GM19023 (cell line): ENCODE measurements at regions not wholly inside any gene's neighbourhood (a gene's known extent, or its start where the extent isn't known, plus 50 kb on each side); places are given as distances from the start of the nearest gene placed in this dataset.

Experiments
- ATAC-seq: cut with Tn5 transposase; IDR thresholded peaks from one replicate; pipeline ENCODE4 v1.9.1; 2021; ENCODE audit warnings: mild to moderate bottlenecking, moderate library complexity; ENCODE audit not compliant: unreplicated experiment

DNA sequence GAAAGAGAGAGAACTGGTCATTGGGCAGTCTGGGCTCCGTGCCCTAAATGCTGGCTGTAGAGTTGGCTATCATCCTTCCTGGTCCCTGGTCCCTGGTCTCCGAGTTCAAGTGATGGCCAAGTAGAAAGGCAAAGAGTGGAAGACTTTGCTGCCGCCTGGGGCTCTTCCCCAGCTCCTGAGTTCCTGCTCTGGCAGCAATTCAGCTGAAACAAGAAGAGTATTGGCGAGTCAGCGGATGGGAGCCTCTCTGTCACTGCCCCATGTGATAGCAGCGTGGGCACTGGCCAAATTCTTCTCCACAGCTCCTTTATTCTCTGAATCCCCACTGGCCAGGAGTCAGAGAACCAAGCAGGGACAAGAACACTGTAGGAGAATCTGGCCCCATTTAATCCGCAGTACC lies 351.0 kb upstream of the POU3F3 start:
- no peak for ATAC-seq

DNA sequence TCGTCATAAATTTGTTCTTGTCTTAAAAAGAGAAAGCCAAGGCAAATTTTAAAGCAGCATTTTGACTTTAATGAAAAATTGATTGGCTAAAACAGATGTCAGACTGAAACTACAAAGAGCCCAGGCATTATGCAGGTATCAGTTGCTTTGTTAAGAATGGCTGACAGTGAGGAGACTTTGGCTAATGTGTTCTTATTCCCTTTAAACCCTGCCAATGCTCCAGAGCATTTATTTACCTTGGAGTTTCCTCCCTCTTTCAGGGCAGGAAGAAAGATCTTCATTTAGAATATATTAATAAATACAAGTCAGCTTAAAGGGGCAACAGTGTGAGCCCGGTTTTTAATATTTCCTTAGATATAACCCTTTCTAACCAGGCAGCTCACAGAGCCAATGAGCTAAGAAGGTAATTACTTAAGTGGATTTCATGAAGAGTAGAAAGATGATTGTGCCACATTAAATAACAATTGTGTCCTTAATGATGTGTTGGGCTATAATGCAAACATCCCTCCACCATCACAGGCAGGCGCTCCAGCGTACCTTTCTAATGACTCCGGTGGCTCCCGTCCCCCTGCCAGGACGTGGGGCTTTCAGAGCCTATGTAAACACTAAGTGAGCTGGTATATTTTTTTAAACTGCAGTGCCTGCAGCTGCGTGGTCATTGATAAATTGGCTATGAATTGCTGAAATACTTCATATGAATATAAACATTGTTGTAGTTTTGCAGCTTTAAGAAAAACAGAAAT lies 349.4 kb upstream of the POU3F3 start:
- no peak for ATAC-seq

DNA sequence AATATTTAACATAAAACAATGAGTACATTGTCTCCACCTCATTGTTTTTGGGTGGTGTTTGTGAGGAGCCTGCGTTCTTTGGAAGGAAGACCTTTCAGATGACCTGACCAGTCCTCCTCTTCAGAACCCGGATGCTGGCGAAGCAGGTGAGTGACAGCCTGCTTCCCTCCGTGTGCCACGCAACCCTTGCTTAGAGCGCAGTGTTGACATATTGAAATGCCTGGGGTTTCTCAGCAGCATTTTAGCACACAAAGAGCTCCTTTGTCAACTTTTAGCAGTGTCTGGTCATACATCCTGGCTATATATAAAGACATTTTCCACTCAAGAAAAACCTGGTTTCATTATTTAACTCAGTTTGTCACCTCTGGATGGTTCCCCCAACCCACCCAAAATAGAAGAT lies 335.7 kb upstream of the POU3F3 start:
- ATAC-seq = no peak

DNA sequence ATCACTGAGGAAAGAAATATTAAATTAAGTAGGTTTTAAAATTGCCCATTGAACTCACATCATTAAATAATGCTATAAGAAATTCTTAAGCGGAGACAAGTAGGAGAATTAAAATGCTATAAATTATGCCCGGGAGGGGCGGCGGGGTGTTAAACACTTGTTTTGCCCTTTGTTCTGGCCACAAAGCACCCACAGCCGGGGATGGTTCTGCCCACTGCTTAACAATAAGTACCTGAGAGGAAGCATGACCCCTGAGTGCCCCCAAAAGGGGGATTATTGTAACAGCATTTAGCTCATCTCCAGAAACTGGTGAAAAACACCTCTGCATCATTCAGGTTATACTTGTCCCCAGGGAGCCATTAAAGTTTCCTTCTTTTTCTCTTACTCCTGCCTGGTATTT lies 332.7 kb upstream of the POU3F3 start:
- ATAC-seq = no peak

DNA sequence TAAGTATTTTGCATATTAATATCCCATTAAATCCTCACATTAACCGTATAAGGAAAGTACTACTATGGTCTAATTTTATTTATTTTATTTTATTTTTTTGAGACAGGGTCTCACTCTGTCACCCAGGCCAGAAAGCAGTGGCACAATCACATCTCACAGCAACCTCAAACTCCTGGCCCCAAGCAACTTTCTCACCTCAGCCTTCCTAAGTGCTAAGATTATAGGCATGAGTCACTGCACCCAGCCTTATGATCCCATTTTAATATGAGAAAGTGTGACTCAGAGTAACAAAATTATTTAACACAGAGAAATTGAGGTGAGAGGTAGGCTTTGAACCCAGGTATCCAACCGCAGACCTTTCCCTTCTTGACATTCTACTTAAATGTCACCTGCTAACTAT lies 330.0 kb upstream of the POU3F3 start:
- ATAC-seq = no peak

DNA sequence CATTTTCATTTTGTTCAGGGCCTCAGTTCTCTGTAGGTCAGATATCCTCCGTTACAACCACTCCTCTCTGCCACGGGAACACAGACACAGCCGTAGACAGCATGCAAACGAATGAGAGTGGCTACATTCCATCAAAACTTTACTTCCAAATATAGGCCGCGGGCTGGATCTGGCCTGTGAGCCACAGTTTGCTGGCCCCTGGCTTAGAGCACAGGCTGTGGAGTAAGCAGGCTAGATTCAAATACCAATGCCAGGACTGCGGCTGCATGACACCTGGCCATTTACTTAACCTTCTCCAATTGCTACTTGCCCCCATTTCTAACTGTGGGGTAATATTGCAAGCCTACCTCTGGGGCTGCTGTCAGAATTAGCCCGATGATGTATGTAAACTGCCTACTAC lies 325.8 kb upstream of the POU3F3 start:
- ATAC-seq = no peak

DNA sequence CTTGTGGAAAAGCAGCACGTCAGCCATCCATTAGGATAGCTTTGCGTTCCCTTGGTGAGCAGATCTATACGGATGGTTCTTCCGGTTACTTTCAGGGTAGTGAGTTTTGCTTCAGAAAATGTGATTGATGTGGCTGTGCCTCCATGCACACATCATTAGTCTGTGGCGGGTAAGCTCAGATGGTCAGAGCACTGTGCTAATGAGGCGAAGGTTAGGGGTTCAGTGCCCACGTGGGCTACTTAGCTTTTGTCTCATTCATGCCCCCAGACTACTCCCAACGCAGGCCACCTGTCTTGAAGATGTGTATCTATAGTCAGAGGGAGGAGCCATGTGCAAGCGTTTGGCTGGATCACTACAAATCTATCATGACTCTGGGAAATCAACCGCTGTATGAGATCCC lies 322.8 kb upstream of the POU3F3 start:
- no peak for ATAC-seq

DNA sequence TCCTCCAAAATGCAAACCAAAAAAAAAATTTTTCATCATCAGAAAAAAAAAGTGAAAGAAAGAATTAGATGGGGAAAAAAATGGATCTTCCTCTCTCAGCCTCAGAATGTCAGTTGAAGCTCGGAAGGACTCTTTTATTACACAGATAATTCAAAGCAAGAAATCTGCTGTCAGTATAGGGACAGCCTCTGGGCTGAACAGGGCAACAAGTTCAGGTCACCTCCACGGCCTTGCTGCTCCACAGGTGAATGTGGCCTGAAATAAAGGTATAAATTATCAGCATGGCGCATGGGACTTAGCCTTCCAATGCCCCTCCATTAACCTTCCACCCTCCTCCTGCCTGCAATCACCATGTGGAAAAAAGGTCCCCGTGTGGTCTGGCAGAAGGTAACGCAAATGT lies 316.8 kb upstream of the POU3F3 start:
- ATAC-seq = no peak

DNA sequence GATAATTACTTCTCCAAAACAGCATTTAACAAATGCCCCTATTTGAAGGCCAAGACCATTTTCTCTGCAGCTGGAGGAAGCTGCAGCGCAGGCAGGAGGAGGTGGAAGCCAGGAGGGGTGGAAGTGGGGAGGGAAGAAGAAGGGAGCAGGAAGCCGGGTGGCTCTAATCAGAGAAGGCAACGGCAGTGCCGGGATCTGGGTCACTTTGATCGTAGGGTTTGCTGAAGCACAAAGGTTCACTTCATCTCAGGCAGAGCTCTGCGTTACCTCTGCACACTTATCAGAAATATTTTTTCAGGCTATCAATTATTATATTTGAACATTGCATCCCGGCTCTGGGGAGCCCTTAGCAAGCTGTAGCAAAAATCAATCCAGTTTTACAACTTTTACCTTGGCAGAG lies 315.8 kb upstream of the POU3F3 start:
- no peak for ATAC-seq

DNA sequence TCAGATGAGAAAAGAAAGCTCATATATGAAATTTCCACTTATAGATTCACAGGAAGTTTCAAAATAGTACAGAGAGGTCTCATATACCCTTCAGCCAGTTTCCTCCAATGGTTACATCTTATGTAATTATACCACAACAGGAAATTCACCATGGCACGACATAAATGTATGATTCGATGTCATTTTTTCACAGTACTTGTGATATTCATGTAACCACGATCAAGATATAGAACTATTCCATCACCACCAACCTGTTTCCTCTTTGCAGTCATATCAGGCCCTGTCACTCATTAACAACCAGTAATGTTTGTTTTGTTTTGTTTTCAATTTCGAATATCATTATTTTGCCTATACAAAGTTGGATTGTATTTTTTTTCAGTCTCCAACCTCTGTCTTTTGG lies 314.3 kb upstream of the POU3F3 start:
- no peak for ATAC-seq

DNA sequence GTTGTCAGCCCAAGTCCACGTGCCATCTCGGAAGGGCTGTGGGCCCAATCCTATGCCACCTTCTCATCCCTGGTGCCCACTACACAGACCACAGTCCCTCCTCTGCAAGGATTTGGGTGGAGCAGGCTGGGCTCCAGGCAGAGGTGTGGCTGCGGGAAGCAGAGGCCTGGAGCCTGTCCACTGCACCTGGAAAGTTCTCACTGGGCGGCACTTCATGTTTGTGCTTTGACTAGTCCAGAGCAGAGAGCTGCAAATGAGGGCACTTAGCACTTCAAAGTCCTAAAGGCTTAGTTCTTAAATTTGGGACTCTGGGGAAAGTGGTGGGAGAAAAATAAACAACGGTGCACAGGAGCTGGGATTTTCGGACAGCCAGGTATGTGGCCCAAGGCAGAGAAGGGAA lies 308.9 kb upstream of the POU3F3 start:
- no peak for ATAC-seq

DNA sequence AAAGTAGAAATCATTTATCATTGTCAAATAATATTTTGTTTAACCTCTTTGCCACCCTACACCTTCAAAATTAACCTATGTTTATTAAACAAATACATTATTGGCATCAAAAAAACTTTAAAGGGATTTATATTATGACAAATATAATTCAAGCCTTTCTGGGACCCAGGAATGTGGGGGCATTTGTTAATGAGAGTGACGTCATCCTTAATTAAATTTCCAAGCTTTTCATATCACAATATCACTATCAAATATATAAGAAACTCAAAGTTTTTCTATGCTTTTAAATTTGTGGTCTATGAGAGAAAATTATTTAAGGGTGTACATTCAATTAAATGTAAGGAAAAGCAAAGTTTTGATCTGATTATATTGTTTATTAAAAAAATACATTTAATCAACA lies 307.4 kb upstream of the POU3F3 start:
- no peak for ATAC-seq

DNA sequence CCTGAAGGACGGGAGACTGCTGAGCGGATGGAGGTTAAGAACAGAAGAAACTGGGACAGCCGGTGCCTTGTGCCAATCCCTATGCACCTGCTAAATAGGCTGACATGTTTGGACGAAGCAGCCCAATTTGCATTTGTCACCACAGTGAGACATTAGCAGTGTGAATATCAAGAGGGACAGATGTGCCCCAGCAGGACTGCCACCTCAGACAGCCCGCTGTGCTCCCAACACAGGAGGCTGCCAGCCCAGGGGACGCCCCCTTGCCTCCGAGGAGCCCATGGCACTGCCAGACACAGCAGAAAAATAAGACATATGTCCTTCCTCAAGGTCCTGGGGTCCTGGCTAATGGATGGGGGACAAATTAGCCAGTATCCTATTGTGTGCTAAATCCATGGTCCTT lies 306.7 kb upstream of the POU3F3 start:
- no peak for ATAC-seq

DNA sequence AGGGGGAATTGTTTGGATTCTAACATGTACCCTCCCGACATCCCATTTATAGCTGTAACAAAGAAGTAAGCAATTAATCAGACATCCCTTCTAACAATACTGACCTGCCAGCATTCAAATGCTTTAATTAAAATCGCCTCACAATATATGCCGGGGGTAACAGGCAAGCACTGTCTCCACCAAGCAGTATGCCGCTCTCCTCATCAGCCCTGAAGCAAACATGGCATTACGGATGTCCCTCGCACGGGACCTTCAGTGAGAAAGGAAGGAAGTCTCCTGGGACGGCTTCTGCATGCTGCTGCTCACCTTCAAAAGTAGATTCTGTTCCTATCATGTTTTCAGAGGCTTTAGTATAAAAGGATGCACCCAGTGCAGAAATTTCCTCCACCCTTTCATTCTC lies 292.7 kb upstream of the POU3F3 start:
- no peak for ATAC-seq

DNA sequence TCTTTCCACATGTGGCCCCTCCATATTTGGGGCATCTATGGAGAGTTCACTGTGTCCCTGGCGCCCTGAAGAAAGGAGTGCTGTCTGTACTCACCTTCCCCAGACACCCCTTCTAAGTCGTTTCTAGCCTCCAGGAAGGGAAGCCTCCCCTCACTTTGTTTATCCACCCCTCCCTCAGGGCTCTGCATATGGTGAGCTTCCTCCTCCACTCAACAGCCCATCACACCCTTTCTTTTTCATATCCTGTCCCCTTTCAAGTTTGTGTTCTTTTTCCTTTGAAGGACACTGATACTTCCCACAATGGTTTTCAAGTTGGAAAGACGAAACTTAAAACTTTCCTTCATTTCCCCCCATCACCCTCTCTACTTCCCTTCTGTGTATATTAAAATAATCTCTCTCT lies 291.4 kb upstream of the POU3F3 start:
- no peak for ATAC-seq

DNA sequence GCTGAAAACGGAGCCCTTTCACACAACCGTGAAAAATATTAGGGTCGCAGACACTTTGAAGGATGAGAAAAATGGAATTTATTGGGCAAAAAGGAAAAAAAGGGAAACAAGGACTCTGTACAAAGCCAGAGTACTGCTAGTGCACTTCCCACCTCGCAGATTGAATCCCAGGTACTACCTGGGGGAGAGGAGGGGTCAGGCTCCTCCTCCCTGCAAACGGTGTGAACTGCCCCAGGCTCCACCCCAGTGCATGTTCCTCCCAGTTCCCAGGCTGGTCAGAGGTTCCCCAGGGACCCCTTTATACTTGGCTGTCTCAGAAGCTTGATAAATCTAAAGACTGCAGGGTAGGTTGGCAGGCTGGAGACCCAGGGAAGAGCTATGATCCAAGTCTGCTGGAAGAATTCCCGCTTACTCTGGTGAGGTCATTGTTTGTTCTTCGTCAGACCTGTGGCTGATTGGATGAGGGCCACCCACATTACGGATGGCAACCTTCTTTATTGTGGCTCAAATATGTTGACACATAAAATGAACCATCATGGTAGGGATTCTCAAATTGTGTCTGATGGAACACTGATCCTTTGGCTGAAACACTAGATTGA lies 290.4 kb upstream of the POU3F3 start:
- ATAC-seq = no peak

DNA sequence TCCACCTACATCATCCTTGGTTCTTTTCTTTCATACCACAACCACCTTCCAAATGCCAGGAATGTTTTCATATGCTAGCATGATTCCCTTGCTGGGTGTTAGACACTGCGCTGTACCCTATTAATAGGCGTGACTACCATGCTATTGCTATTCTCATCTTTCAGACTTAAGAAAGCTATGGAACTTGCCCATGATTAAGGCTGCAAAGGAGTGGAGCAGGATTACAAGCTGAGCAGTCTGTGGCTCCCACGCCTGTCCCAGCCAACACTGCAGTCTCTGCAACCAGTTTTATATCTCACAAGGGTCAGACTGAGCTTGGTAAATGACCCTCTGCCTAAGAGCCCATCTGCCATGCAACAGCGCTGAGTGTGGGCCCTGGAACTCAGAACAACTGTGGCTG lies 285.7 kb upstream of the POU3F3 start:
- no peak for ATAC-seq

DNA sequence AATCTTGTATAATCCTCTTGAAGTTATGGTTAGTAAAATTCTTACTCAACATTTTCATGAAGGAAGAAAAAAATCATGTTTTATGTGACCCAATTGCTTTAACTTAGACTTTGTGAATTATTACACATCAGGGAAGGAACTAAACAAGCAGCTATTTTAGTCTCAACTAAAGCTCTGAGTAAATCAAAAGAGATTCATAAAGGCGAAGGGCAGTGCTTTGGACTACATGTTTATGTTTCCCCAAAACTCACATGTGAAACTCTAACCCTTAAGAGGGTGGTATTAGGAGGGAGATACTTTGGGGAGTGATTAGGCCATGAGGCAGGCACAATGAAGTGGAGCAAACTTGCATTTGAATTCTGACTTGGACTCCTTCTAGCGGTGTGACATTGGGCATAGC lies 283.7 kb upstream of the POU3F3 start:
- no peak for ATAC-seq

DNA sequence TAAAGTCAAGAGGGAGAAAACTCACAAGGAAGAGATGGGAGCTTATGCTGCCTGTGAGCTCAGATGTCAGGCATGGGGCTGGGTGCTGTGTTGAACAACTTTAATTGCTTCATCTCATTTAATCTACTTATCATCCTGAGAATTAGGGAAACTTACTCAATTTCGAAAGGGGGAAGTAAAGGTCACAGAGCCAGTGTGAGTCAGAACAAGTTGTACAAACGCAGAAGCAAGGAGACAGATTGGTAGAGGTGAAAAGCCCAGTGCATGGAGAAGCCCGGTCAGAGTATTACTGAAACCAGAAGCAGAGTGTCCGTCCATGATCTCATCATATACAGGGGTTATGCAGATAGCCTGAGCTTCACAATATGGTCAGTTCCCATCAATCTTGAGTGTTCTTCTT lies 281.1 kb upstream of the POU3F3 start:
- ATAC-seq = no peak

DNA sequence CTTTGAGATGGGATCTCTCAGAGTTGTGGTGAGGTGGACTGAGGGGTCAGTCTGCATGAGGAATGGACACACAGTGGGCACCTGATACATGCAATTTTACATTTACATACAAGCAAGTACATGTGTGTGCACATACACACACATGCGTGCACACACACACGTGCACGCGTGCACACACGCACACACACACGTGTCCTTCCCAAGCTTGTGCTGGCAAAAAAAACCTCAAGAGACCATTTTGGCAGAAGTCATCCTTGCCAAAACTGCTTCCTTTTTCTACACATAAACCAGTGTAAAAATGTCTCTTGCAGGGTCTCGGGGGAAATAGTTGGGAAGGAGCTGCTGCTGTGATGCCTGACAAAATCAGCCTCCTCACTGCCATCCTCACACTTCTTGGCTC lies 279.5 kb upstream of the POU3F3 start:
- no peak for ATAC-seq

DNA sequence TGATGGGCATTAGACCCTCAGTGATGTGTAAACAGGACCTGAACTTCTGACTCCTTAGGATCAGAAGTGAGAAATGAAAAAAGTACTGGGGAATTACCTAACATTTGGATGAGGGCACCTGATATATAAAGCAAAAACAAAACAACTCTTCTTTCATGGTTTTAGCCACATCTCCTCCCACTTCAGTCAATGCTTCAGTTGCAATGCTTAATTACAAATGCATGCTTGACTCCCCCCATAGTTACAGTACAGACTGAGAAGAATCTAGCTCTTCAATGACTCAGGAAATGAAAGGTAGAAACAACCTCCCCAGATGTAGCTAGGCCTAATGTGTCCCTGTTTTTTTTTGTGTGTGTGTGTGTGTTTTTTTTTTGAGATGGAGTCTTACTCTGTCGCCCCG lies 276.8 kb upstream of the POU3F3 start:
- ATAC-seq = peak; percentile 87

DNA sequence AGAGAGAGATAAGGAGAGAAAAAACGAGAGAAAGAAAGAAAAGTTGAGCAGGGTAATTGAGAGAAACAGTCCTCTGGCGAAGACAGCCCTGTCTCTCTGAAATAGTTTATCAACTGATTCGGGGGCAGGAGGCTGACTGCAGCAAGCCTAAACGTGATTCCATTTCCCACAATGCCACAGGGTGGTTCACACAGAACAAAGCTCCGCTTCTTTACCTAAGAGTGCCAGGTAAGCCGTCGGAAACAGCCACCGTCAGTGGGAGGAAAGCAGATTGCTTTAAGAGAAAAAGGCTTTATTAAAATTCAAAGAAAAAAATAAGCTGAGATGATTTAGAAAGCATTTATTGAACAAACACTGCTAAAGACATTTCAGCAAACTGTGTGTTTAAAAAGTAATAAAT lies 271.4 kb upstream of the POU3F3 start:
- no peak for ATAC-seq

DNA sequence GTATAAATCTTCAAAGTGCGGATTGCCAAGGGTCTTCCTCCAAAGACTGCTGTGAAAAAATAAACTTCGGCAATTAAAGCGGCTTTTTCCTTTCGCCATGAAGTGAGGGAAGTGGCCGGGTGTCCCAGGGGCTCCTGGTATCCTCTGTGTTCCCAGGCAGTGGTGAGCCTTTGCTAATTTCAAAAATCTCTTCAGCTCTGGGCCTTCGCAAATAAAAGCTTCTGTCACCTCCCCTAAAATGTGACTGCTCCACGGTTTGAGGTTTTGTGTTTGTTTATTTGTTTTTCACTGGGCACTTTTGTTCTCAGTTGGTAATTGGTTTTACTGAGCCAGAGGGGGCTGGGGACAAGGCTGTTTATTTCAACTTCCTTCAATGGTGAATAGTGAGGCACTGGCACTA lies 270.1 kb upstream of the POU3F3 start:
- ATAC-seq = no peak
